NCI-H510A (cell line): ENCODE measurements at regions not wholly inside any gene's neighbourhood (a gene's known extent, or its start where the extent isn't known, plus 50 kb on each side); places are given as distances from the start of the nearest gene placed in this dataset.
"Not testable (repeated sequence)": the region's sequence is repeated elsewhere in the genome, so short reads cannot be mapped to it uniquely, and the experiment has no call there.

Experiments used
- DNase-seq: peaks from one replicate; lab custom pipeline; 2025; lab: John Stamatoyannopoulos, UW

DNA sequence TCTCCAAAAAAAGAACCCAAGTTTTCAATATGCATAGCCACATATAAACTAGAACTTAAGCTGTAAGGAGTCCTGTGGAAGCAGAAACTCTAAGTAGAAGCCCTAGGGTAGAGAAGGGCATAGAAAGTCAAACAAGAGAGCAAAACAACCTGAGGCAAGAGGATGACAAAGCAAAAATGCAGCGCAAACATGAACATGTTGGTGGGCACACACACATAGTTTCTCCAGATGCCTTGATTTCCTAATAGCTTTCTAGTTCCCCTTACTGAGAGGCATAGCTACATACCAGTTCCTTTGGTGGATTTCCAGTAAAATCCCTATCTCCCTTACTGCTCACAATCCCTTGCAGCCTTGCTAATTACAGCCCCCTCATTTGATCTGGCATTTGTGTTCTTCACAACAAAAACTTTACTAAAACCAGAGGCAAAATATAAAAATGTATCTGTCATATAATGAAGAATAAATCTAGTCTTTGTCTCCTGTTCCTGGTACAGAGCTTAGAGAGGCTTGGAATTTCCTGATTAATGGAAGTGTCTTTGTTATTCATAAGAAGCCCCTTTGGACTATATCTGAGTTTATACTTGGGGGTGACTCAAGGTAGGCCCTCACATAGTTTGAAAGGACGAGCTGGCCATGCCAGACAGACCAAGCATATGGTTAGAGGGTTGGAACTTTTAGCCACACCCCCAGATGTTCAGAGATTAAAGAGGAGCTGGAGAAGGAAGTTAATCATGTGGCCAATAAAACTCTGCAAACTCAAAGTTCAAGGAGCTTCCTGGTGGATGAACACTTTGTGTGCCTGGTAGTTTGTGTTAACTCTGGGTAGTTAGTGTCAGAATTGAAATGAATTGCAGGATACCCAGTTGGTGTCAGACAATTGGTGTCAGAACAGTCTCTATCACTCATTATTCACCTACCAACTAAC, 52.7 kb upstream of the ZCCHC13 start:
- DNase-seq, result no peak

DNA sequence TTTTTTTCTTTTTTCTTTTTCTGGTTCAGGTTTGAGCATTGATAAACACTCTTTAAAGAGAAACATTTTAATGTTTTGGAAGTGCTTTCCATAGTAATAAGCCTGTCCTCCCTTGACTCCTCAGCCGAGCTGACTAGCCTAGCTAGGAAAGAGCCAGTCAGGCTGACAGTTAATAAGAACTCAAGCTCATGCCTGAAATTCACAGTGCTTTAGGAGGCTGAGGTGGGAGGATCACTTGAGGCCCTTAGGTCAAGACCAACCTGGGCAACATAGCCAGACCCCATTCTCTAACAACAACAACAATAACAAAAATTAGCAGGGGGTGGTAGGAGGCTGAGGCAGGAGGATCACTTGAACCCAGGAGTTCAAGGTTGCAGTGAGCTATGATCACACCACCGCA, 53.4 kb upstream of the ZCCHC13 start:
- no peak for DNase-seq

- no peak for DNase-seq
These were observed 54.0 kb upstream of the ZCCHC13 start for GRCh38 chrX:74249963-74250362.

- DNase-seq, result no peak
These were observed 55.1 kb upstream of the ZCCHC13 start for GRCh38 chrX:74248889-74249288.

DNA sequence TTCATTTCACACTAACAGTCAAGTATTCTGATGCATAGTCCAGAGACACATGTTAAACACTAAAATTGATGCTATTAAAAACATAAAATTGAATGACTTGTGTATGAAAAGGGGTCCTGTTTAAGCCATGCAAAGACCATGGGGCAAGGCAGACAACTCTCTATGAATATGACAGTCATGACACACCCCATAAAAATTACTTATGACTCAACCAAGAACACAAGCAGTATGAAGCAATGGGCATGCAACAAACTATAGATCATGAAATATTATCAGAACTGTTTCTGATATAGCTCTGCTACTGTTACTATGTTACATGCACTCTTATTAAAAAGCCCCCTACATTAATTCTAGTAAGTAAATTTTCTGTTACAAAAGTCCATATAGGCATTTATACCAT, 57.5 kb upstream of the ZCCHC13 start:
- no peak for DNase-seq

DNA sequence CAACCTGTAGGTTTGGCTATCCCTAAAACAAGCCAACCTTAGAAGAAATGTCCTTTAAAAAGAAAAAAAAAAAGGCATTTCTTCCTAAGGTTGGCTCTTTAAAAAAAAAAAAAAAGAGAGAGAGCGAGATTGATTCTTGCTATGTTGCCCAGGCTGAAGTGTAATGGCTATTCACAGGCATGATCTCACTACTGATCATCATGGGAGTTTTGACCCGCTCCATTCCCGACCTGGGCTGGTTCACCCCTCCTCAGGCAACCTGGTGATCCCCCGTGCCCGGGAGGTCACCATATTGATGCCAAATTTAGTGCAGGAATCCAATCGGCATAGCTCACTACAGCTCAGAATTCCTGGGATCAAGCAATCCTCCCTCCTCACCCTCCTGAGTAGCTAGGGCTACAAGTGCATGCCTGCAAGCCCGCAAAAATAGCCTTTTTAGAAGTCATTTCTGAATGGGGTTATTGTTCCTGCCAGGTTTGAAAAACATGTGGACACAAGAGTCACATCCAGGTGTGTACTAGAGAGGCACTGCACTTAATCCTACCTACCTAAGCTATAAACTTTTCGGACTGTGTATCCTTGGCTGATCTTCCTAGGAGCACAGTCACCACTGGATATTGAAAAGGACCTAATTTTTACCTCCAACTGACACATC, 61.4 kb upstream of the ZCCHC13 start:
- no peak for DNase-seq

- no peak for DNase-seq
These were observed 61.9 kb upstream of the ZCCHC13 start for GRCh38 chrX:74242050-74242449.

DNA sequence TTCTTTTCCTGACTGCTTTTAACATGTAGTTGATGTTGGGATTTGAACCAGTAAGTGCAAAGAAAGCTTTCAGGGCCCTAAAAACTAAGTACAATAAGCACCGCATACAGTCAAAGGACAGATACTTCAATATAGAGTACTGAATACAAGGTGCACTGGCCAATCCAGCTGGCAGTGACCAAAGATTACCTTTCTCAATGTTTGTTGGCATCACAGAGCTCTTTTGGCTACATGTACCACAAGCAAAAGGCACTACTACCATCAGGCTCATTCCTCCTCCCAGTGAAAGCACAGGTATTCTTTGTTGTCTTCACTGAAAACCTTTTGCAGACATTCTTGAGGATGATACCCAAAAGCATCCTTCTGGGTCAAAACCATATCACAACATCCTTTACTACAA, 65.2 kb upstream of the ZCCHC13 start:
- no peak for DNase-seq

- DNase-seq, result no peak
These were observed 69.2 kb upstream of the ZCCHC13 start for GRCh38 chrX:74234818-74235217.

- DNase-seq, result no peak
These were observed 71.1 kb upstream of the ZCCHC13 start for GRCh38 chrX:74232859-74233258.

GRCh38 chrX:74231625-74232024, 72.4 kb upstream of the ZCCHC13 start:
- no peak for DNase-seq

DNA sequence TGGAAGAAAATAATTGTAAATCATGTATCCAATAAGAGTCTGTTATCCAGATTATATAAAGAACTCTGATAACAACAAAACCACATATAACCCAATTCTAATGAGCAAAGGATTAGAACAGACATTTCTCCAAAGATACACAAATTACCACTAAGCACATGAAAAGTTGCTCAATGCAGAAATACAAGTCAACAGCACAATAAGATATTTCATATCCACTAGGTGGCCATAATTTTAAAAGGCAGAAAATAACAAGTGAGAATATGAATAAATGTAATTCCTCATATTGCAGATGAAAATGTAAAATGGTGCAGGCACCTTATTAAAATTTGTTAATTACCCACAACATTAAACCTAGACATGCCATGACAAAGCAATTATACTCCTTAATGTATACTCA, 73.9 kb upstream of the ZCCHC13 start:
- no peak for DNase-seq

- no peak for DNase-seq
These were observed 78.9 kb upstream of the ZCCHC13 start for GRCh38 chrX:74225111-74225510.

DNA sequence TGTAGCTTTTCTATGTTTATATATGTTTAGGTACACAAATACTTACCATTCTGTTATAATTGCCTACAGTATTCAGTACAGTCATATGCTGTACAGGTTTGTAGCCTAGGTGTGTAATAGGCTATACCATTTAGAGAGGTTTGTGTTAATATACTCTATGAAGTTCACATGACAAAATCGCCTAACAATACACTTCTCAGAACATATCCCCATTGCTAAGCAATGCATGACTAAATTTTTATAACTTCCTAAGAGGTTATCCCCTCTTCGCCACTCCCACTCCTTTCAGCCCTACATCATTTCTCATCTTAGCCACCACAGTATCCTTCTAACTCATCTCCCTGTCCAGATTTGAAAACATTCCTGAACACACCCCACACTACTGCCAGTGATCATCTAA, 83.7 kb upstream of the ZCCHC13 start:
- no peak for DNase-seq

- DNase-seq, result no peak
These were observed 85.1 kb upstream of the ZCCHC13 start for GRCh38 chrX:74218895-74219294.

DNA sequence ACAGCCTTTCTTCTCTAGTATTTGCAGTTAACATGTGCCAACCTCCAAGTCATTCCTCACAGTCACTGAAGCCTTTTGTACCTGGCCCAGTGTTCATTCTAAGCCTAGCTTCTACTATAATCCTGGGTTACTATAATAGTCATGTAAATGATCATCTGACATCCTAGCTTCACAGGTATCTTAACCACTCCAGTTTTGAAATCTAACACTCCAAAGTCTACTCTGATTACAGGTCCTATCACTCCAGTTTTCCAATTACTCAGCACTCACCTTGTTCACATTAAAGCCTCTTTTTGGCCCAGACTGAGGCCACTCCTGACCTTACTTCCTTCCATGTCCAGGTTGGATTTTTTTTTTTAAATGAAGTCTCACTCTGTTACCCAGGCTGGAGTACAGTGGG, 87.6 kb upstream of the ZCCHC13 start:
- DNase-seq, result no peak

GRCh38 chrX:74211911-74212310, 92.1 kb upstream of the ZCCHC13 start:
- no peak for DNase-seq

DNA sequence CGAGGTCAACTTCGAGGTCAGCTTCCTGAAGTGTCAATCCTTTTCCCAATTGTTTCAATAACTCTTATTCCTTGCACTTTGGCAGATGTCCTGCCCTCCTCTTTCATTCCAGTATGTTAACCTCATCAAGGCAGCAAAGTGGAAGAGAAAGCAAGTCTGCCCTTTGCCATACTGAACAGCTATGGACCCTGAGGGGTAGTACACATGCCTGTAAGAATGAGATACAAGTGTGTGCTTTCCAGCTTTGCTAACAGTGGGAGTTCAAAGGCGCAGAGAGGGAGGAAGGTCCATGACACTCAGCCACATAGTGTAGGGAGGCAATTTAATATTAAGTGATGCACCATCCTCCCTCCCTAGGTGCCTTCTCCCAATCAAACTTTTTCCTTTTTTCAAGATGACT, 96.4 kb upstream of the ZCCHC13 start:
- no peak for DNase-seq

- no peak for DNase-seq
These were observed 108.4 kb upstream of the ZCCHC13 start for GRCh38 chrX:74195605-74196004.

GRCh38 chrX:74195120-74195519, 108.9 kb upstream of the ZCCHC13 start:
- no peak for DNase-seq

DNA sequence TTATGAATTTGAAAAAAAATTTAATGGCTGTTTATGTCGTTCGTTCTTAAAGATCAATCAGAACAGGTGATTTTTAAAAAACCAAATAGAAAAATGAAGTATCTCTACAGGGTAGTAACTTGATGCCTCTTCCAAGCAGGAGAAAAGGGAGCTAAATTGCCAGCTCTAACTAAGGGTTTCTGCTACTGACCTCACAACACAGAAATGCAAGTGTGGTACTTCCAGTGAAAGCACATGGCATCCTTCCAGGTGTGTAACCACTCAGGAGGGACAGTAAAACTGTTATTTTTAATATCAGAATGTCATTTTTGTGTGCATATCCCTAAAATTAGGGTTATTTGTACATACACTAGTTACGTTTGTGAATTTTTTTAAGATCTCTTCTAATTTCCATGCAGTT, 116.8 kb upstream of the ZCCHC13 start:
- no peak for DNase-seq

DNA sequence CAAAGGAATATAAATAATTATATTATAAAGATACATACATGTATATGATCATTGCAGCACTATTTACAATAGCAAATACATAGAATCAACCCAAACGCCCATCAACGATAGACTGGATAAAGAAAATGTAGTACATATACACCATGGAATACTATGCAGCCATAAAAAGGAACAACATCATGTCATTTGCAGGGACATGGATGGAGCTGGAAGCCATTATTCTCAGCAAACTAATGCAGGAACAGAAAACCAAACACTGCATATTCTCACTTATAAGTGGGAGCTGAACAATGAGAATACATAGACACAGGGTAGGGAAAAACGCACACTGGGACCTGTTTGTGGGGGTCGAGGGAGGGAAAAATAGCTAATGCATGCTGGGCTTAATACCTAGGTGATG, 120.9 kb upstream of the ZCCHC13 start:
- DNase-seq, result not testable (repeated sequence)

DNA sequence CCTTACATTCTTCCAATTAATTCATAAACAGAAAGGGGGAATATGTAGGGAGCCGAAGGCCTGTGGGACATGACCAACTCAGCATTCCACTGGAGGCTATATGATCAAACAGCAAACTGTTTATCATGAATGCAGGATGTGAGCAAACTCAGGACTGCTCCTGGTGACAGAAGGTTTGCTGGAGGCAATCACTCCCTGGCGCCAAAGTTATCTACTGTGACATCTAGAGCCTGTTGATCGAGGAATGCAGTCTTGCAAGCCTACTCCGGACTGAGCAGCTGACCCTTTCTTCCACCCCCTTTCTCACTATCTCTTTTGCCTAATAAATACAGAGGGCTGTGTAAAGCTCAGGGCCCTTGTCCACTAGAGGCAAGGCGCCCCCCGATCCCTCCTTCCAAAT, 122.0 kb upstream of the ZCCHC13 start:
- DNase-seq, result not testable (repeated sequence)

DNA sequence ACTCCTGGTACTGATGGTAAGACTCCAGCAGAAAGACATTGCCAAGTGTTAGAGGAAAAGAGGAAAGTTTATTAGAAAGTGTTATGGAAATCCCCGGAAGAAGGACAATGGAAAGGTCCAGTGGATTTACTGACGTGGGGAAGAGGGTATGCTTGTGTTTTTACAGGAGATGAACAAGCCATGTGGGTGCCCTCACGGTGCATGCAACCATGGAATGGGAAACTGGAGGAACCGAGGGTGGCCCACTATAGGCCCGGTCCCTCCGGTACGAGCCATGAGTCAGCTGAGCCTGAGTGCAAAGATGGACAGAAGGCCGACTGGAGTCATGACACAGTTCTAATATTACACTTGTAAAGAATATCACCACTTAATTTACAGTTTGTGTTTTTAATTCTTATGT, 123.3 kb upstream of the ZCCHC13 start:
- DNase-seq, result no peak
